NCI-H1694 (cell line): ENCODE measurements at regions not wholly inside any gene's neighbourhood (a gene's known extent, or its start where the extent isn't known, plus 50 kb on each side); places are given as distances from the start of the nearest gene placed in this dataset.

Experiments used
- DNase-seq: peaks from one replicate; lab custom pipeline; 2025; lab: John Stamatoyannopoulos, UW

DNA sequence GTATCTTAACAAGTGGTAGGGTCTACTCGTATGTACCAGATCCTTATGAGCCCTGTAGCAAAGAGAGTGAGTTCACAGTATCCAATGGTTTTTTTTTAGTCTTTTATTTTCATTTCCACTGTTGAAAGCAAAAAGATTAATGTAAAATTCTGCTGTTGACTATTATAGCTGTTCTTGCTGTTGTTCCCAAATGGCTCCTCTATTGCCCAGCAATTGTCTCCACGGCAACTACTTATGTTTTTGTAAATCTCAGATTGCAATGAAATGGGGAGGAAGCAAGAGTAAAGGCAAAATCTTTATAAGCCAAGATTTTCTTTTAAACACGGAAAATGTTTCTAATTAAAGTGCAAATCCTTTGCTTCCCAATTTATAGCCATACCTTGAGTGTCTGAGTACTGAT is 406.1 kb downstream of the EPM2A start:
- DNase-seq = no peak

DNA sequence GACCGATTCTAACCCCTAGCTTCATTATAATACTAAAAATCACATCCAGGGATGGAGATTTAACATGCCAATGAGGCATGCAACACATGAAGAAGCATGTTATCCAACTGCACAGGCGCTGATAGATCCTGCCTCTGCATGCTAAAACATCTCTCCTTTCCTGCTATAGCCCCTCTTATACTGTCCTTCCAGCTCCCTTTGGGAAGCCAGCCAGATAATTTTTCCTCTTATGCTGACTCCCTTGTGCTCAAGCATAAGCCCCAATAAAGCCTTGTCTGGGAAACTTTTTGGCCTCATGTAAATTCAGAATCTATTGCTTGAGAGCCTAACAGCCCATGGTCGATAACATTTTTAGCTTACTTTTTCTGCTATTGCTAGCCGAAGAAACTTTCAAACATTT is 404.3 kb downstream of the EPM2A start:
- DNase-seq = no peak

DNA sequence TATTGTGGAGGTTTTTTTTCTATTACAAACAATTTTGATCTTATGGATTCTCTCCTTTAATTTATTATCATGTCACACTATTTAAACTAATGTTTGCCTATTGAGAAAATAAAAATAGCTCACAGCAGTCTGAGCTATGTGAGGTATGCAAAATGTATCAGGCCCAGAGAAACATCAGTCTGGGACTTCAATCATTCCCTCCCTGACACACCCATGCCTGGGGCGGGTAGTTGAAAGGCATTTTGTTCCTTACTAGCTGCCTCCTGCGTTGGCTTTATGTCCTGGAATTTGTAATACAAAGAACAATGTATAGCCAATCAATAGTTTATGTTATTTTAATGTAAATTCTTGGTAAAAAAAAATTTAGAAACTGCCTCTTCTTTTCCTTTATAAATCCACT is 403.3 kb downstream of the EPM2A start:
- no peak for DNase-seq

DNA sequence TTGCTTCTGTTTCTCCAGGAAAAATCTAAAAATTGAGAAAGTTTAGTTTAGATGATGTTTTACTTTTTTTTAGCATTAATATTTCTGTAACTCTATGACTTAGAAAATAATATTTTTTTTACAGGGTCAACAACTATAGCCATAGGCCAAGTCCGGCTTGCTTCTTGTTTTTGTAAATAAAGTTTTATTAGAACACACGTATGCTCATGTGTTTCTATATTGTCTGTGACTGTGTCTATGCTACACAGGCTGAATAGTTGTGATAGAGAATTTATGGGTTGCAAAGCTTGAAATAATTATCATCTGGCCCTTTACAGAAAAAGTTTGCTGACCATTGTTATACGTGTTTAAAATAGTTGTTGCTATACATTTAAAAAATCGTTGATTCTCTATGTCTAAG is 399.2 kb downstream of the EPM2A start:
- DNase-seq = no peak

DNA sequence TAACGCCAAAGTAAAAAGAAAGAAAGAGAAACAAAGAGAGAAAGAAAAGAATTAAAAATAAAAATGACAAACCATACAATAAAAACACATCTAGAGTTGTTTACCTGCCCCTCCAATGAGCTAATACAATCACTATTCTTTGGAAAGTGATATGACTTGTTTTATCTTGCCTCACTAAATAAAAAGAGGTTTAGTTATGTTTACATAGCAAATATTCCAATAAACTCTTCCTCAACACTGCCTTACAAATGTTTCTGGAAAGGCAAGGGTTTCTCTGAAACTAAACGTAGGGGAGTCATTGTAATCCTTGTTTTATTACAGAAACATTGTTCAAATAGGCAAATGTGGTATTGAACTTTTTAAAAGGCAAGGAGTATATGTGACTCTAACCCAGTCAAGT is 396.2 kb downstream of the EPM2A start:
- no peak for DNase-seq

DNA sequence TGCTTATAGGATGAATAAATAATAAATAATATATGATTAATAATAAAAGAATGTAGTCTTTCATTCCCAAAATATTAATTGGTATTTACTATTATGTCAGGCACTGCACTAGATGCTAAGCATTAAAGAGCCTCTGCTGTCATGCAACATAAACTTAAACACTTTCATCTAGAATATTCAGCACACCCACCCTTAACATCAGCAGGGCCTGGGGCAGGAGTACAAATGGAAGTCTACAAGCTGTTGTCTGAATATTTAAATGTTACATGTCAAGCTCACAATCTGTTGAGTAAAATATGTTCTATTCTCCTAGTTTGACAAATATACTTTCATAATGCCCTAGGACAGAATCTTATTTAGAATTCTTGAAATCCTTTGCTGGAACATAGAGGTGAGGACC is 395.1 kb downstream of the EPM2A start:
- DNase-seq = no peak

DNA sequence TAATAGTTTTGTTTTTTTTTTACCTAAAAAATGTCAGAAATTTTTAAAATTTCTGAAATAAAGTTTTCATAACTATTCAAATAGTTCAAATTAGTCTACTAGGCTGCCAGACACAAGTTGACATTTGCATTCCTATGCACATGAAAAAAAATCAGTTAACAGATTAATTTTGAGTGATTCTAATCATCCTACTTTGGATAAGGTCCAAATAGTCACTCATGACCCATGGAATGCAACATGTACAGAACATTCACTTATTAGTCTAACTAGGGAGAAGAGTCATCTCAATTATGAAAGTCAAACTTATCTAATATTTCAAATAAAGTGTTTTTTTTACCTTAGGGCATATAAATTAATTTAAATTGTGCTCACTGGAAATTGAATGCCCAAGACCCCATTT is 390.2 kb downstream of the EPM2A start:
- no peak for DNase-seq

DNA sequence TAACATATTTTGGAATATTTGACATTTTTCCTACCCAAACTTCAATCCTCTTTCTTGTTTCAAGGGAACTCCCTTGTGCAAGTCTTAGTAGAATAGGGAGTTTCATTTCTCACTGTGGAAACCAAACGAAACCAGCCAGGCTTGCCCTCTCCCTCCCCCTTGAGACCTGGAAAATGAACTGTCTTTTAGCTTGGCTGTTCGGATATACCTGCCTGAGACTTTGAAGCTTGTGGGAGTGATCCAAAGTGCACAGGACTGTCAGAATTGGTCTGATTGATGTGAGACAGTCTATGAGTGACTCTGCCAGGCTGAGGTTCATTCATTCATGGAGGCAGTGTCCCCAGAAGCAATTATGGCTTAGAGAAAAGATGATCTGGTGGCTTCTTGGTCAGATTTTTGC is 388.1 kb downstream of the EPM2A start:
- no peak for DNase-seq

DNA sequence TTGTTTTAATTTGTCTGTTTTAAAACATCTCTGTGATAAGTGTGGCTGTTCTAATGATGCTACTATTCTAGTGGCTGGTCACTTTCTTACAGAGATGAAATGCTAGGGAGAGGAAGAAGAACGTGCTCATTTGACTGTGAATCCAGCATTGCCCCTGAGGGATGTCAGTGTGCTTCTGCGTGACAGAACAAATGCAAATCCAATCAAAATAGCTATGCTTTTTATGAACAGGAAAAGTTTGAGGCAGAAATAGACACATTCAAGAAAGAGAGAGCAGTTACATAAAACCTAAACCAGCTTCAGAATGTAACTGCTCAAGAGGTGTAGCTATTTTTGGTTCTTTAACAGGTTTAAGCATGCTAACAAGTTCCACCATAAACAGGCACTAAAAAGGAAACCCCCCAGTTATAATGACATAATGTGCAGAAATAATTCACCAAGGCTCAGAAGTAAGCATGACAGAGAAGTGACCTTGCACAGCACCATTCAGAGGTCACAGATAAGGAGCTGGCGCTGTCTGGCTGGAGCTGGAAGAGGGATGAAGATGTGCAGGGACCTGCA is 385.3 kb downstream of the EPM2A start:
- DNase-seq = no peak

DNA sequence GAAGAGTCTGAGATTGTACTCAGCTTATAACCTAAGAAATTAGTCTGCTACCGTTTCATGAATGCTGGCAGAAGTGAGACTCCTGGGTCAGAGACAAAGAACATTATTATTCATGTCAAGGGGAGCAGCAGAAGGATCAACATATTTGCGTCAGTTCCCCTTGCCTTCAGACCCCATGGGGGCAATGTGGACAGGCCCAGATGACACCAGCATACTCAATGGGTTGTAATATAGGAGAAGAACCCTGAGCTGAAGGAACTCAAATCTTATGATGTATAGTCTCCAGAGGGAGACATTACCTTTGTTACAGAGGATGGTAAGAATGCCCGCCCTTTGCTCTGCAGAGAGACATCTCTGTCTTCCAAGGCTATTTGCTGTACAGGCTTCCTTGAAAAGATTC is 384.4 kb downstream of the EPM2A start:
- DNase-seq = no peak

DNA sequence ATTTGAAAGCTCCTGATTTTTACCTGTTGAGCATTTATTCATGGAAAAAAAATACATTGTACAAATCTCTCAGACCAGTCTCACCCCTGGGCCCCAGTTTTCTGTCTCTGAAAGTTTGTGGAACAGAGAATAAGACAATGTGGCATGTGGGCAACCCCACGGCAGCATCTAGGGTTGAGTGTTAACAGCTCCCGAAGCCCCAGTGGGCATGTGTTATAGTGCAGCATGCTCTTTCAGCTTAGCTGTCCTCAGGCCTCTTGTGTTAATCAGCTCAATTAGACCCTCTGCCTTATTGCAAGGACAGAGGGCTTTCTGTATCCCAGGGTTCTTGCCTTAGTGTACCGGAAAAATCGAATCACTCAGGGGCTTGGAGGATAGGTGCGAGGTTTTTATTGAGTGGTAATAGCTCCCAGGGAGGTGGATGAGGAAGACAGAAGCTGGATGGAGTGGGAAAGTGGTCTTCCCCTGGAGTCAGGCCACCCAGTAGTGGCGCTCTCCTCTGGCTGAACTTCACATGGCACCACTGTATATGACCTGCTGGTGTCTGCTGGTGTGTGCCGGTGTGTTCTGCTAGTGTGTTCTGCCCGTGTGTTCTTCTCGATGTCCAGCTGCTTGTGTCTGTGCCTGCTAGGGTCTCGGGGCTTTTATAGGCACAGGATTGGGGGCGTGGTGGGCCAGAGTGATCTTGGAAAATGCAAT is 382.8 kb downstream of the EPM2A start:
- DNase-seq = no peak

DNA sequence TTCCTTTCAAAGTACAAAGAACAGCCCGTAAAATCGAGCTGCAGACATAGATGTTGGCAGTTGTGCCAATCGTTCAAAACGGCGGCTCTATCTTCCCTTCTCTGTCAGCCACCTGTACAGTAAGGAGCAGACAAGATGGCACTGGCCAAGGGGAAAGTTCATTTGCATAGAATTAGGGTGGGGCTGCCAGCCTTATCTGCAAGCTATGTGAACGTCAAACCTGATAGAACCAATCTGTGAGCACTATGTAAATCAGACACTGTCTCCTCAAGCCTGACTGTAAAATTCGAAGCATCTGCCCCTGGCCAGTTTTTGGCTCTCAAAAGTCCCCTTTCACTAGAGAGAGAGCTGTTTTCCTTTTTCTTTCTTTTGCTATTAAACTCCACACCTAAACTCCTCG is 374.5 kb downstream of the EPM2A start:
- DNase-seq = no peak

DNA sequence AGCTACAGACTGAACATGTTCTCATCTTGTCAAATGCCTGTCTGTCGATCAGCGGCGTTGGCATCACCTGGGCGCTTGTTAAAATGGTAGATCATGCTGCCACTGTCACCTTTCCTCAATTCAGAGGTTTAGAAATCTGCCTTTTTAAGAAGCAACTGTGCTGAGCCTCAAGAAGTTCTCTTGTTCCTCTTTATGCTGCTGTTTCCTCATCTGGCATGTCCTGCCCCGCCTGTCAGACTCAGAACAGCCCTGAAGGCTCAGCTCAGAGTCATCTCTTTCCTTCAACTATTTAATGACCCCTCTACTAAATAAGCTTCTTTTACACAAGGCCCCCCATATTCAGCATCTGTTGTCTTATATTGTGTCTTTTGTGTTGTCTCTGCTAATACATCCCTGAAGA is 368.2 kb downstream of the EPM2A start:
- DNase-seq = no peak

DNA sequence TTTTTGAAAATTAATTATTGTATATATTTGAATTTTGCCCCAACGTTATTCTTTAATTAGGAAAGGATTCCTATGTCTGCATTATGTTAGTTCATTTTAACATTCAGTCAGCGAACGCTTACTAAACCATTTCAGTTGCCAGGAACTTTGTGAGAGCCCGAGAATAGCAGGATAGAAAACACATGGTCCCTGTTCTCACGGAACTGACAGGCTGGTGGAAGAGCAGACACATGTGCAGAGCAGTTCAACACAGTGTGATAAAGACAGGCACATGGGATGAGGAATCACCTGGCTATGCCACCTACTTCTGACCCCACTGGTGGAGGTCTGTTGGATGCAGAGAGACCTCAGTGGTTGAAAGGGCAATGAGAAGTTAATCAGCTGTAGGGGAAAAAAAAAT is 367.2 kb downstream of the EPM2A start:
- DNase-seq = no peak

DNA sequence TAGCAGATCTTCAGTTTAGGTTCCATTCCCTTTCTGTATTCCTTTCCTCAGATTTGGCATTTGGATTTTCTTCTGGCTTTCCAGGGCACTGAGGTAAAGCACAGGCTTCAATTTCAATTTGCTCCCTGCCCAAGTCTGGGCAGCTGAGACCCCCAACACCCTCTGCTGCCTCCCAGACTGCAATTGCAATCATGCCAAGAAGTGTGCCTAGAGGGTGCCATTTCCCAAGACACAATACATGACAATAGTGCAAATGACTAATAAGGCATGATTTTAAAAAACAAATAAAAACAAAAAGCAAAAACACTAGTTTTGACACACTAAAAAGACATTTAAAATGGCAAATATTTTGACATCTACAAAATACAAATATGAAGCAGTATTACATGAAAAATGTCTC is 364.8 kb downstream of the EPM2A start:
- no peak for DNase-seq

DNA sequence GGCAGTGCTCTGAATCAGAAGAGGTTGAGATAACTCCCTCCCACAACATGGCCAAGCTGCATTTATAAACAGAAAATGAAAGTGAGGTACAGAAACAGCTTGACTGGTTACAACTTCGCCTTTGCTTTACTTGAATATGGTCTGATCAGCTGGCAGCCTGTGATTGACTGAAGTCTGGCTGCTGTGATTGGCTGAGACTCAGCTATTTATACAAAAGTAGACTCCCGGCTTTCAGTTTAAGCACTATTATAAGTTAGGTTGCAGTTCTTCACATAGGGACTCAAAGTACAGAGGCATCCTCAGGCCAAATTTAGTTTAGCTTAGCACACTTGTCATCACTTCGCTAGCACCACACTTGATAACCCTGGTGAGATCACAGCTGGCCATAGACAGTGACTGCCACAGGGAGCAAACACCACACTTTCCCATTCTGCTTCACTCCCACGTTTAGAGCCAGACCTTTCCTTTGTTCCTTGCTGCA is 362.6 kb downstream of the EPM2A start:
- DNase-seq = no peak

DNA sequence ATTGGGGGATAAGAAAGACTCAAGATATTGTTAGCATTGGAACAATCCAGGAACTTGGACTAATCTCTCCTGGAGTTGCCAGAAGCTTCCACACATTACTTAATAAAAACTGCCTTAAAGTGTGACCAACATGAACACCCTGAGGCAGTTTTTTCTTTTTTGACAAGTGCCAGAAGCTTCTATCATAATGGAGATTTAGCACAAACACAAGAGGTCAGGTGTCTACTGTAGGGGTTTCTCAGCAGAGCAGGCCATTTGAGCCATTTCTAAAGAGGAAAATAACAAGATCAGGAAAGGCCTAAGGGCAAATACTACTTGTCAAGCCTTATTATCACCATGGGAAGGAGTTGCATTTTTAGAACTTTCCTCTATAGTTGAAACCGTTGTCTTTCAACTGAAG is 361.5 kb downstream of the EPM2A start:
- DNase-seq = no peak

DNA sequence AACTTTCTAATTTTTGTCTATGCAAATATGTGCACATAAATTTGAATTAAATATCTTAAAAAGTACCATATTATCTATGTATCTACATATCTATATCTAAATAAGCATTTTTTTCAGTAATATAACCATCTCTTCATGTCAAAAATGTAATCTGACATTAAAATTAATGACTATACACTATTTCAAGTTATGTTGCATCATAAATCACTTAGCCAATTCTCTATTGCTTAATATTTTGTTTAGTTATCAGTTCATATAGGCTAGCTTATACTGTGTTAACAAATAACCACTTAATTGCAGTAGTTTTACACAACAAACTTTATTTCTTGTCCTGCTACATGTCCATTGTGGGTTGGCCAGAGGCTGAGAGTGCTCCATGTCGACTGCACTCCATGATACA is 360.8 kb downstream of the EPM2A start:
- no peak for DNase-seq

DNA sequence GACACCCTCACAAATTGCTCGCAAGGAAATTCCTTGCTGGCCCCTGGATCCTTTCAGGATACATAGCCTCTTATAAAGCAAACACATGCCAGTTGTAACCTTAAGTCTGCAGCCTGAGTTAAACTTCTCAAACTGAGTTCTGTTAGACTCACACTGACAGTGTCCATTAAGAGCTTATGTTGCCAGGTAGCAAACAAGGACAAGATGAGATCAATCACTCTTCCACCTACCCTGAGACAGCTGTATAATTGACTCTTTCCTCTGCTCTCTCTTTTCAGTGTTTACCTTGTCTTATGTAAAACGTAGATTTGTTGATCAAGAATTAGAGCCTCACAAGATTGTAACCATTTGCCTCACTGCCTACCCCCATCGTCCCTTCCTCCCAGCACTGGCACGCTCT is 359.8 kb downstream of the EPM2A start:
- DNase-seq = no peak

DNA sequence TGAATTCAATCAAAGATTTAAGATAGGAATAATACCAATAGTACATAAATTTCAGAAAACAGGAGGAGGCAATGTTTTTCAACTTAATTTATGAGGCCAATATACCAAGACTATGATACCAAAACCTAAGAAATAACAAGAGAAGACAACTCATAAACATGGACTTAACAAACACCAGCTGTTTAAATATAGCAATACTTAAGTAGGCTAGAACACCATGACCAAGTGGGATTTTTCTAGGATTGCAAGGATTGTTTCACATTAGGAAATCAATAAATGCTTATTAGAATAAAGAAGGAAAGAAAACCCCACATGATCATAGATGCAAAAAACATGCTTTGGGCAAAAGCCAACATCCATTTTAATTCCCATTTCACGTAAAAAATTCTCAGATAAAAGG is 355.1 kb downstream of the EPM2A start:
- no peak for DNase-seq

DNA sequence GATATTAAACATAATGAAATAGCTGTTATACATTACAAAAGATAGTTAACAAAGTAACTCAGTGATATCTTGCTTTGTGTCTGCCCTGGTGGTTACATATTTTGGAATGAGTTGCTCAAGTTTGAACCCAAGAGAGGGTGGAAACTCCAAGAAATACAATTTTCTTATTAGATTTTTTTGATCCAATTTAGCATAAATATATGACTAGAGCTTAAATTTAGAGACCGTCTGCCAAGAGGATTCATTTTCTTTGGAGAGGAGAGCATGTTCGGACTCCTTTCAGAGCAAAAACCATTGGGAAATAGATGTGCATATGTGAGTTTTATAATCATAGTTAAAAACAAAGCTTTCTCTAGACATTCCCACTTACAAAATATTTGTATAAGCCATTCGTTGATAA is 353.4 kb downstream of the EPM2A start:
- no peak for DNase-seq

DNA sequence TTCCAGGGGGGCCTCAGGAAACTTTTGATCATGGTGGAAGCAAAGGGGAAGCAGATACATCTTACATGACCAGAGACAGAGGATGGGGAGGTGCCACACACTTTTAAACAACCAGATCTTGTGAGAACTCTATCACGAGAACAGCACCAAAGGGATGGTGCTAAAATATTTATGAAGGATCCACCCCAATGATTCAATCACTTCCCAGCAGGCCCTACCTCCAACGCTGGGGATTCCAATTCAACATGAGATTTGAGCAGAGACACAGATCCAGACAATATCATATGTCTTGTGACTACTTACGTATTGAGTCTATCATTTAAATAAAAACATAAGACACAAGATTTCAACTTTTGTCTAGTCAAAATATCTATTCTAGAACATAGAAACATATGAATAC is 351.9 kb downstream of the EPM2A start:
- no peak for DNase-seq

DNA sequence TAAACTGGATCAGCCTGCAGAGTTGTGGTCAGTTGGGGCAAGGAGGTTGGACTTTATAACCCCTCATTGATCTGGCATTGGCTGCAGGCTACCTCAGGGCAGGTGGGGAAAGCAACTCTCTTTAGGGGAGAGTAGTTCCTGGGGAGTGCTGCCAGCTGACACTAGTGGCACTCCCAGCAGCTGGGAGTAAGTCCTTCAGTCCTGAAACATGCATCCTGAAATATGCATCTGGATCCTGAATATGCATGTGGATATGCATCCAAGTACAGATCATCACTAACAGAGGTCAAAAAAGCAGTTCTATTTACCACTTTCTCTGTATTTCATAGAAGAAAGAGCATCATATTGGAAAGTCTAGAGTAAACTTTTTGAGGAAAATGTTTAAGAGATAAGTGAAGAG is 350.8 kb downstream of the EPM2A start:
- no peak for DNase-seq

DNA sequence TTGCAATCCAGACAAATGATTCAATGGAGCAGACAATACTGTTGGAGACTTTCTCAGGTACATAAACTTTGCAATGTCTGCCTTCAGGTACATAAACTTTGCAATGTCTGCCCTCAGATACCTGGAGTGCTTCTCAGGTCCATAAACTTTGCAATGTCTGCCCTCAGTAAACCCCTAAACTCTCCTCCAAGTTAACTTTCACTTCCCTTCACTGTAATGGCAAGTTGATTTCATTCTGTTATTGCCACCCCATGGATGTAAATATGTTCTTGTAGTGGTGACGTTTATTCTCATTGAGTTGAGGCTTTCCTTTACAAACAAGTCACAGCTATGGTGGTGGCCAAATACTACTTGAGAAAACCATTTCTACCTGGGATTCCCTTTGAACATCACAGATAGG is 338.8 kb downstream of the EPM2A start:
- no peak for DNase-seq
